ENCODE measurements at regions not wholly inside any gene's neighbourhood (a gene's known extent, or its start where the extent isn't known, plus 50 kb on each side); places are given as distances from the start of the nearest gene placed in this dataset.

DNA sequence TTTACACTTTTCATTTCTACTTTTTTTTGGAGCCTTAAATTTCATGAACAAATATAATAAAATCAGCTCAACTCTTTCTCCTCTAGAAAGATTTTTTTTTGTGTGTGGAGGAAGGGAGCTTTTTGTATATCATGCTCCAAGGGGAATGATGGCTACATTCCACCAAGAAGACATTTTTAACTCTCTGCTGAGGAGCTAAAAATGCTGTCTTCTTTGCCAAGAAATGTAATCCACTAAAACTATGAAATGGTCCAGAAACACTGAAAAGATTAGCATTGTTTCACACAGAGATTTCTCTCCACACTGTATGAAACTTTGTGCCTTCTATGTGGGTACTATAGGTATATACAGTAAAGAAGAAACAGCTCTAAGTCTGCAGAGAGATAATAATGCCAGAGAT lies 74.1 kb upstream of the ANK3 start:
- Mint-ChIP-seq H3K27me3 (ENCODE audit: insufficient read depth, low read depth, poor library complexity) (no peaks in the 10 kb centered on the region), H3K36me3 (ENCODE audit: low read depth) (no peaks in the 10 kb centered on the region), H3K9me3 (no peaks in the 10 kb centered on the region), H3K4me3 (no peak overlapping the region), H3K27ac (no peak overlapping the region), H3K4me1 (peaks cover 10% of the 10 kb centered on the region; the same call in 2 of the 3 replicates)
- DNase-seq (ENCODE audit: low spot score) (no peak), ATAC-seq (no peak)
- no peak overlapping the region for H2AFZ ChIP-seq
- no peaks in the 10 kb centered on the region for H3K36me3 ChIP-seq (ENCODE audit: insufficient read depth)
- no peaks in the 10 kb centered on the region for H3K79me2 ChIP-seq (replicated peaks; ENCODE audit: insufficient read depth)
- no peak overlapping the region for H3K27ac ChIP-seq (ENCODE audit: low read depth)
- no peak overlapping the region for H3K4me3 ChIP-seq
- H4K20me1 ChIP-seq (replicated peaks; ENCODE audit: insufficient read depth): no peaks in the 10 kb centered on the region
- no peaks in the 10 kb centered on the region for H3K9me2 ChIP-seq (ENCODE audit: insufficient read depth)
- H3K27me3 ChIP-seq (ENCODE audit: insufficient read depth): no peaks in the 10 kb centered on the region
- H3K4me1 ChIP-seq (ENCODE audit: insufficient read depth): no peaks in the 10 kb centered on the region
- H3K4me2 ChIP-seq: no peak overlapping the region
- H3F3A ChIP-seq (replicated peaks; ENCODE audit: low read depth): no peaks in the 10 kb centered on the region
- TF ChIP-seq, protein P1, sequence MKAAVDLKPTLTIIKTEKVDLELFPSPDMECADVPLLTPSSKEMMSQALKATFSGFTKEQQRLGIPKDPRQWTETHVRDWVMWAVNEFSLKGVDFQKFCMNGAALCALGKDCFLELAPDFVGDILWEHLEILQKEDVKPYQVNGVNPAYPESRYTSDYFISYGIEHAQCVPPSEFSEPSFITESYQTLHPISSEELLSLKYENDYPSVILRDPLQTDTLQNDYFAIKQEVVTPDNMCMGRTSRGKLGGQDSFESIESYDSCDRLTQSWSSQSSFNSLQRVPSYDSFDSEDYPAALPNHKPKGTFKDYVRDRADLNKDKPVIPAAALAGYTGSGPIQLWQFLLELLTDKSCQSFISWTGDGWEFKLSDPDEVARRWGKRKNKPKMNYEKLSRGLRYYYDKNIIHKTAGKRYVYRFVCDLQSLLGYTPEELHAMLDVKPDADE (IDR thresholded peaks at IDR 0.05): no peak
- TF ChIP-seq, protein P2, sequence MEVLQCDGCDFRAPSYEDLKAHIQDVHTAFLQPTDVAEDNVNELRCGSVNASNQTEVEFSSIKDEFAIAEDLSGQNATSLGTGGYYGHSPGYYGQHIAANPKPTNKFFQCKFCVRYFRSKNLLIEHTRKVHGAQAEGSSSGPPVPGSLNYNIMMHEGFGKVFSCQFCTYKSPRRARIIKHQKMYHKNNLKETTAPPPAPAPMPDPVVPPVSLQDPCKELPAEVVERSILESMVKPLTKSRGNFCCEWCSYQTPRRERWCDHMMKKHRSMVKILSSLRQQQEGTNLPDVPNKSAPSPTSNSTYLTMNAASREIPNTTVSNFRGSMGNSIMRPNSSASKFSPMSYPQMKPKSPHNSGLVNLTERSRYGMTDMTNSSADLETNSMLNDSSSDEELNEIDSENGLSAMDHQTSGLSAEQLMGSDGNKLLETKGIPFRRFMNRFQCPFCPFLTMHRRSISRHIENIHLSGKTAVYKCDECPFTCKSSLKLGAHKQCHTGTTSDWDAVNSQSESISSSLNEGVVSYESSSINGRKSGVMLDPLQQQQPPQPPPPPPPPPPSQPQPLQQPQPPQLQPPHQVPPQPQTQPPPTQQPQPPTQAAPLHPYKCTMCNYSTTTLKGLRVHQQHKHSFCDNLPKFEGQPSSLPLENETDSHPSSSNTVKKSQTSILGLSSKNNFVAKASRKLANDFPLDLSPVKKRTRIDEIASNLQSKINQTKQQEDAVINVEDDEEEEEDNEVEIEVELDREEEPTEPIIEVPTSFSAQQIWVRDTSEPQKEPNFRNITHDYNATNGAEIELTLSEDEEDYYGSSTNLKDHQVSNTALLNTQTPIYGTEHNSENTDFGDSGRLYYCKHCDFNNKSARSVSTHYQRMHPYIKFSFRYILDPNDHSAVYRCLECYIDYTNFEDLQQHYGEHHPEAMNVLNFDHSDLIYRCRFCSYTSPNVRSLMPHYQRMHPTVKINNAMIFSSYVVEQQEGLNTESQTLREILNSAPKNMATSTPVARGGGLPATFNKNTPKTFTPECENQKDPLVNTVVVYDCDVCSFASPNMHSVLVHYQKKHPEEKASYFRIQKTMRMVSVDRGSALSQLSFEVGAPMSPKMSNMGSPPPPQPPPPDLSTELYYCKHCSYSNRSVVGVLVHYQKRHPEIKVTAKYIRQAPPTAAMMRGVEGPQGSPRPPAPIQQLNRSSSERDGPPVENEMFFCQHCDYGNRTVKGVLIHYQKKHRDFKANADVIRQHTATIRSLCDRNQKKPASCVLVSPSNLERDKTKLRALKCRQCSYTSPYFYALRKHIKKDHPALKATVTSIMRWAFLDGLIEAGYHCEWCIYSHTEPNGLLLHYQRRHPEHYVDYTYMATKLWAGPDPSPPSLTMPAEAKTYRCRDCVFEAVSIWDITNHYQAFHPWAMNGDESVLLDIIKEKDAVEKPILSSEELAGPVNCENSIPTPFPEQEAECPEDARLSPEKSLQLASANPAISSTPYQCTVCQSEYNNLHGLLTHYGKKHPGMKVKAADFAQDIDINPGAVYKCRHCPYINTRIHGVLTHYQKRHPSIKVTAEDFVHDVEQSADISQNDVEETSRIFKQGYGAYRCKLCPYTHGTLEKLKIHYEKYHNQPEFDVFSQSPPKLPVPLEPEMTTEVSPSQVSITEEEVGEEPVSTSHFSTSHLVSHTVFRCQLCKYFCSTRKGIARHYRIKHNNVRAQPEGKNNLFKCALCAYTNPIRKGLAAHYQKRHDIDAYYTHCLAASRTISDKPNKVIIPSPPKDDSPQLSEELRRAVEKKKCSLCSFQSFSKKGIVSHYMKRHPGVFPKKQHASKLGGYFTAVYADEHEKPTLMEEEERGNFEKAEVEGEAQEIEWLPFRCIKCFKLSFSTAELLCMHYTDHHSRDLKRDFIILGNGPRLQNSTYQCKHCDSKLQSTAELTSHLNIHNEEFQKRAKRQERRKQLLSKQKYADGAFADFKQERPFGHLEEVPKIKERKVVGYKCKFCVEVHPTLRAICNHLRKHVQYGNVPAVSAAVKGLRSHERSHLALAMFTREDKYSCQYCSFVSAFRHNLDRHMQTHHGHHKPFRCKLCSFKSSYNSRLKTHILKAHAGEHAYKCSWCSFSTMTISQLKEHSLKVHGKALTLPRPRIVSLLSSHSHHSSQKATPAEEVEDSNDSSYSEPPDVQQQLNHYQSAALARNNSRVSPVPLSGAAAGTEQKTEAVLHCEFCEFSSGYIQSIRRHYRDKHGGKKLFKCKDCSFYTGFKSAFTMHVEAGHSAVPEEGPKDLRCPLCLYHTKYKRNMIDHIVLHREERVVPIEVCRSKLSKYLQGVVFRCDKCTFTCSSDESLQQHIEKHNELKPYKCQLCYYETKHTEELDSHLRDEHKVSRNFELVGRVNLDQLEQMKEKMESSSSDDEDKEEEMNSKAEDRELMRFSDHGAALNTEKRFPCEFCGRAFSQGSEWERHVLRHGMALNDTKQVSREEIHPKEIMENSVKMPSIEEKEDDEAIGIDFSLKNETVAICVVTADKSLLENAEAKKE (CRISPR knock-in tag; IDR thresholded peaks at IDR 0.05): no peak
- TF ChIP-seq EZH2phosphoT487 (IDR thresholded peaks at IDR 0.05; ENCODE audit: unreplicated experiment) (no peak), STAT1 (IDR thresholded peaks at IDR 0.05; ENCODE audit: unreplicated experiment) (no peak), ZNF331 (CRISPR knock-in tag; IDR thresholded peaks at IDR 0.05; ENCODE audit: low read depth) (no peak), CREB1 (CRISPR knock-in tag; IDR thresholded peaks at IDR 0.05; ENCODE audit: low read depth) (no peak), NANOG (IDR thresholded peaks at IDR 0.05; ENCODE audit: borderline replicate concordance) (no peak), EZH2 (IDR thresholded peaks at IDR 0.05; ENCODE audit: low read depth, unreplicated experiment) (no peak), ZNF114 (CRISPR knock-in tag; IDR thresholded peaks at IDR 0.05) (no peak), JUNB (IDR thresholded peaks at IDR 0.05; ENCODE audit: unreplicated experiment) (no peak), POLR2AphosphoS5 (IDR thresholded peaks at IDR 0.05; ENCODE audit: low read depth) (no peak)
- TF ChIP-seq, protein P3, sequence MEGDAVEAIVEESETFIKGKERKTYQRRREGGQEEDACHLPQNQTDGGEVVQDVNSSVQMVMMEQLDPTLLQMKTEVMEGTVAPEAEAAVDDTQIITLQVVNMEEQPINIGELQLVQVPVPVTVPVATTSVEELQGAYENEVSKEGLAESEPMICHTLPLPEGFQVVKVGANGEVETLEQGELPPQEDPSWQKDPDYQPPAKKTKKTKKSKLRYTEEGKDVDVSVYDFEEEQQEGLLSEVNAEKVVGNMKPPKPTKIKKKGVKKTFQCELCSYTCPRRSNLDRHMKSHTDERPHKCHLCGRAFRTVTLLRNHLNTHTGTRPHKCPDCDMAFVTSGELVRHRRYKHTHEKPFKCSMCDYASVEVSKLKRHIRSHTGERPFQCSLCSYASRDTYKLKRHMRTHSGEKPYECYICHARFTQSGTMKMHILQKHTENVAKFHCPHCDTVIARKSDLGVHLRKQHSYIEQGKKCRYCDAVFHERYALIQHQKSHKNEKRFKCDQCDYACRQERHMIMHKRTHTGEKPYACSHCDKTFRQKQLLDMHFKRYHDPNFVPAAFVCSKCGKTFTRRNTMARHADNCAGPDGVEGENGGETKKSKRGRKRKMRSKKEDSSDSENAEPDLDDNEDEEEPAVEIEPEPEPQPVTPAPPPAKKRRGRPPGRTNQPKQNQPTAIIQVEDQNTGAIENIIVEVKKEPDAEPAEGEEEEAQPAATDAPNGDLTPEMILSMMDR (conservative IDR thresholded peaks at IDR 0.05; ENCODE audit: low read depth in 2 of 2): no peak
- TF ChIP-seq, protein P4, sequence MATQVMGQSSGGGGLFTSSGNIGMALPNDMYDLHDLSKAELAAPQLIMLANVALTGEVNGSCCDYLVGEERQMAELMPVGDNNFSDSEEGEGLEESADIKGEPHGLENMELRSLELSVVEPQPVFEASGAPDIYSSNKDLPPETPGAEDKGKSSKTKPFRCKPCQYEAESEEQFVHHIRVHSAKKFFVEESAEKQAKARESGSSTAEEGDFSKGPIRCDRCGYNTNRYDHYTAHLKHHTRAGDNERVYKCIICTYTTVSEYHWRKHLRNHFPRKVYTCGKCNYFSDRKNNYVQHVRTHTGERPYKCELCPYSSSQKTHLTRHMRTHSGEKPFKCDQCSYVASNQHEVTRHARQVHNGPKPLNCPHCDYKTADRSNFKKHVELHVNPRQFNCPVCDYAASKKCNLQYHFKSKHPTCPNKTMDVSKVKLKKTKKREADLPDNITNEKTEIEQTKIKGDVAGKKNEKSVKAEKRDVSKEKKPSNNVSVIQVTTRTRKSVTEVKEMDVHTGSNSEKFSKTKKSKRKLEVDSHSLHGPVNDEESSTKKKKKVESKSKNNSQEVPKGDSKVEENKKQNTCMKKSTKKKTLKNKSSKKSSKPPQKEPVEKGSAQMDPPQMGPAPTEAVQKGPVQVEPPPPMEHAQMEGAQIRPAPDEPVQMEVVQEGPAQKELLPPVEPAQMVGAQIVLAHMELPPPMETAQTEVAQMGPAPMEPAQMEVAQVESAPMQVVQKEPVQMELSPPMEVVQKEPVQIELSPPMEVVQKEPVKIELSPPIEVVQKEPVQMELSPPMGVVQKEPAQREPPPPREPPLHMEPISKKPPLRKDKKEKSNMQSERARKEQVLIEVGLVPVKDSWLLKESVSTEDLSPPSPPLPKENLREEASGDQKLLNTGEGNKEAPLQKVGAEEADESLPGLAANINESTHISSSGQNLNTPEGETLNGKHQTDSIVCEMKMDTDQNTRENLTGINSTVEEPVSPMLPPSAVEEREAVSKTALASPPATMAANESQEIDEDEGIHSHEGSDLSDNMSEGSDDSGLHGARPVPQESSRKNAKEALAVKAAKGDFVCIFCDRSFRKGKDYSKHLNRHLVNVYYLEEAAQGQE (IDR thresholded peaks at IDR 0.05; ENCODE audit: unreplicated experiment): no peak

All from GM23338 (cell line).